ENCODE measurements at regions not wholly inside any gene's neighbourhood (a gene's known extent, or its start where the extent isn't known, plus 50 kb on each side); places are given as distances from the start of the nearest gene placed in this dataset.

DNA sequence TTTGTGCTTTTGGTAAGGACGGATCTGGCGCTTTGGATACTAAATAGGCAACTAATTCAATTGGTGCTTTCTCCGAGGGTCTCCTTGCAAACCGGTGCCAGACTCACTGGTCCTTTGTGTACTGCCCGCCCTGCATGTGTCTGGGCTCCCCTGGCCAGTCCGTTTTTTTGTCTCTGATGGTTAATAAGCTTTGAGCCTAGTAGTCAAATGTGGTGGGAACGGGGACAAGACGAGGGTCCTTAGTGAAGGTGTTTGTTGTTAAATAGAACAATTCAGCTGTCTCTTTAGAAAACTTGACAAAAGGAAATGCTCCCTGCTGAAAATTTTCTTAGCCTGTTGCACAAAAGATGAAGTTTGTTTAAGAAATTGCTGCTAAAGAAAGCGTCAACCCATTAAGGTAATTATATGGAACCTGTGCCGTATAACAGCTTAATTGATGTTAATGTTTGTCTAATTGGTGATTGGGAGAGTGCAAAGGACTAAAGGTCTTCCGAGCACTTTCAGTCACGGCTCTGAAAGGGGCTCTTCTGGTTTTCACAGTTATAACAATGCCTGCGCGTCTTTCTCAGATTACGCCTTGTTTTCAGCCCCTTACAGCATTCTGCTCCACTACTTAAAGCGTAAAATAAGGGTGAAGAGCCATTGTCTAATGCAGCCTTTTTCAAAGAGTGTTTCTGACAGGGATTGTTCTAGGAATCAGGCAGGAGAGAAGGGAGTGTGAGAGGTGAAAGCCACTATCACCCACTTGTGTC, 537.4 kb downstream of the PRKD1 start:
- Histone ChIP-seq H3K4me1 (ENCODE audit: low read length) (no peaks in the 10 kb centered on the region), H3K4me2 (ENCODE audit: low read length) (no peak overlapping the region), H4K20me1 (ENCODE audit: insufficient read depth, low read length) (no peaks in the 10 kb centered on the region), H3K4me3 (ENCODE audit: low read length) (no peak overlapping the region), H3K9ac (ENCODE audit: low read length) (no peak overlapping the region), H3K79me2 (ENCODE audit: low read length) (no peaks in the 10 kb centered on the region), H3K27me3 (ENCODE audit: low read depth, low read length) (no peaks in the 10 kb centered on the region), H3K9me3 (ENCODE audit: insufficient read depth, low read length) (no peaks in the 10 kb centered on the region), H2AFZ (ENCODE audit: low read depth, low read length) (no peak overlapping the region), H3K36me3 (replicated peaks; ENCODE audit: low read depth, low read length) (no peaks in the 10 kb centered on the region), H3K27ac (ENCODE audit: low read length) (no peak overlapping the region)
- TF ChIP-seq CTCF (IDR thresholded peaks at IDR 0.05; ENCODE audit: low read depth, low read length) = no peak
- TF ChIP-seq EZH2phosphoT487 (IDR thresholded peaks at IDR 0.05; ENCODE audit: low read depth) = no peak

GRCh38 chr14:29391231-29391630, 536.4 kb downstream of the PRKD1 start:
- Histone ChIP-seq H3K27ac (ENCODE audit: low read length) (no peak overlapping the region), H3K9ac (ENCODE audit: low read length) (no peak overlapping the region), H3K4me2 (ENCODE audit: low read length) (no peak overlapping the region), H4K20me1 (ENCODE audit: insufficient read depth, low read length) (no peaks in the 10 kb centered on the region), H3K9me3 (ENCODE audit: insufficient read depth, low read length) (no peaks in the 10 kb centered on the region), H3K27me3 (ENCODE audit: low read depth, low read length) (no peaks in the 10 kb centered on the region), H3K36me3 (replicated peaks; ENCODE audit: low read depth, low read length) (no peaks in the 10 kb centered on the region), H3K79me2 (ENCODE audit: low read length) (no peaks in the 10 kb centered on the region), H2AFZ (ENCODE audit: low read depth, low read length) (no peak overlapping the region), H3K4me3 (ENCODE audit: low read length) (no peak overlapping the region), H3K4me1 (ENCODE audit: low read length) (no peaks in the 10 kb centered on the region)
- TF ChIP-seq CTCF (IDR thresholded peaks at IDR 0.05; ENCODE audit: low read depth, low read length) = no peak
- no peak for TF ChIP-seq EZH2phosphoT487 (IDR thresholded peaks at IDR 0.05; ENCODE audit: low read depth)

DNA sequence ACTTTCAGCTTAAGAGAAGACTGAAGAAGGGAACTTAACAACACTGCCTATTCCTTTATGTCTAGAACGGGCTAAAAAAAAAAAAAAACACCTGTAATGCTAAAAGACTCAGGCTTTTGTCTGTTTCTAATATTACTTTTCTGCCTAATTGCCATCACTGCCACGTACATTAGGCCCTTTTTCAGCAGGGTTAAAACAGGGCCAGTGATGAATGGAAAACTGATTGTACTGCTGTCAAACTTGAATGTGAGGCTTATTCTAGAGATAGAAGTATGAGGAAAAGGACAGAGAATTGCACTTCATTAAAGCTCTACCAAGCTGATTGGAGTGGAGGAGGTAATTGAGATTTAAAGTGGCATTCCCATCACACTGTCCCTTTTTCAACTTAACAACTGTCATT, 535.8 kb downstream of the PRKD1 start:
- Histone ChIP-seq H3K27ac (ENCODE audit: low read length) (no peak overlapping the region), H3K79me2 (ENCODE audit: low read length) (no peaks in the 10 kb centered on the region), H2AFZ (ENCODE audit: low read depth, low read length) (no peak overlapping the region), H3K4me3 (ENCODE audit: low read length) (no peak overlapping the region), H3K9me3 (ENCODE audit: insufficient read depth, low read length) (no peaks in the 10 kb centered on the region), H3K4me1 (ENCODE audit: low read length) (no peaks in the 10 kb centered on the region), H4K20me1 (ENCODE audit: insufficient read depth, low read length) (no peaks in the 10 kb centered on the region), H3K27me3 (ENCODE audit: low read depth, low read length) (no peaks in the 10 kb centered on the region), H3K4me2 (ENCODE audit: low read length) (no peak overlapping the region), H3K36me3 (replicated peaks; ENCODE audit: low read depth, low read length) (no peaks in the 10 kb centered on the region), H3K9ac (ENCODE audit: low read length) (no peak overlapping the region)
- TF ChIP-seq EZH2phosphoT487 (IDR thresholded peaks at IDR 0.05; ENCODE audit: low read depth) = no peak
- no peak for TF ChIP-seq CTCF (IDR thresholded peaks at IDR 0.05; ENCODE audit: low read depth, low read length)

GRCh38 chr14:29392287-29392686, 535.4 kb downstream of the PRKD1 start:
- H2AFZ ChIP-seq (ENCODE audit: low read depth, low read length) = no peak overlapping the region
- no peaks in the 10 kb centered on the region for H4K20me1 ChIP-seq (ENCODE audit: insufficient read depth, low read length)
- no peak overlapping the region for H3K4me2 ChIP-seq (ENCODE audit: low read length)
- no peaks in the 10 kb centered on the region for H3K27me3 ChIP-seq (ENCODE audit: low read depth, low read length)
- H3K4me1 ChIP-seq (ENCODE audit: low read length) = no peaks in the 10 kb centered on the region
- H3K27ac ChIP-seq (ENCODE audit: low read length) = no peak overlapping the region
- no peaks in the 10 kb centered on the region for H3K9me3 ChIP-seq (ENCODE audit: insufficient read depth, low read length)
- H3K79me2 ChIP-seq (ENCODE audit: low read length) = no peaks in the 10 kb centered on the region
- H3K9ac ChIP-seq (ENCODE audit: low read length) = no peak overlapping the region
- H3K4me3 ChIP-seq (ENCODE audit: low read length) = no peak overlapping the region
- TF ChIP-seq EZH2phosphoT487 (IDR thresholded peaks at IDR 0.05; ENCODE audit: low read depth) = no peak
- H3K36me3 ChIP-seq (replicated peaks; ENCODE audit: low read depth, low read length) = no peaks in the 10 kb centered on the region

Data from OCI-LY3 (cell line).